ENCODE measurements at regions not wholly inside any gene's neighbourhood (a gene's known extent, or its start where the extent isn't known, plus 50 kb on each side); places are given as distances from the start of the nearest gene placed in this dataset.

DNA sequence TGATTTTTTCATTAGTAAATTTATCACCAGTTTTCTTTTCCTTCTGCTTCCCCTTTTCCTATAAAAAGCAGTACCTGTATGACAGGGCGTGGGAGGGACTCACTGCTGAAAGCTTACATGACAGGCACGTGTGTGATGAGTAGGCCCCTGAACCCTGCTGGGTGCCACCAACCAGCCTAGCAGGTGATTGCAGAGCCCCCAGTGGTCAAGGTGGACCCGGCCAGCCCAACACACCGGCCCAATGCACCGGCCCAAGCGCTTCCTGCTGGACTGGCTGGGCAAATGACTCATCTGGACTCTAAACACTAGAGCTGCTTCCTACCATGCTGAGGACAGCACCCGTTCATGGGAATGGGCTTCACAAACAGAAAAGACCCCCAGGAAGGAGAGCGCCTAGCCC, 89.8 kb upstream of the TMEM72 start:
- 95% methylated on average over 2 of the region's 8 CpGs; no CpG with 5 or more reads in 1 of the 2 donors for WGBS, 2 donors (ENCODE audit: low coverage in 1 of 2)
- no peaks in the 10 kb centered on the region for H3K36me3 ChIP-seq
- TF ChIP-seq EP300 (IDR thresholded peaks at IDR 0.05), result no peak
- TF ChIP-seq POLR2AphosphoS5 (IDR thresholded peaks at IDR 0.05), result no peak
- TF ChIP-seq CTCF (IDR thresholded peaks at IDR 0.05), result no peak
- TF ChIP-seq POLR2A (IDR thresholded peaks at IDR 0.05), result no peak
- no peak overlapping the region for H3K27ac ChIP-seq
- no peak overlapping the region for H3K4me3 ChIP-seq
- H3K9me3 ChIP-seq, result no peaks in the 10 kb centered on the region
- no peaks in the 10 kb centered on the region for H3K4me1 ChIP-seq
- peaks cover 10% of the 10 kb centered on the region for H3K27me3 ChIP-seq
- no peak for ATAC-seq

GRCh38 chr10:44822349-44822748, 88.8 kb upstream of the TMEM72 start:
- no peak for ATAC-seq
- no peaks in the 10 kb centered on the region for H3K36me3 ChIP-seq
- H3K4me3 ChIP-seq, result no peak overlapping the region
- TF ChIP-seq POLR2A (IDR thresholded peaks at IDR 0.05) (no peak), POLR2AphosphoS5 (IDR thresholded peaks at IDR 0.05) (no peak), CTCF (IDR thresholded peaks at IDR 0.05) (no peak), EP300 (IDR thresholded peaks at IDR 0.05) (no peak)
- peaks cover 10% of the 10 kb centered on the region for H3K27me3 ChIP-seq
- 100% methylated on average over 3 of the region's 3 CpGs for WGBS, 2 donors (ENCODE audit: low coverage in 1 of 2)
- no peaks in the 10 kb centered on the region for H3K4me1 ChIP-seq
- no peaks in the 10 kb centered on the region for H3K9me3 ChIP-seq
- no peak overlapping the region for H3K27ac ChIP-seq

GRCh38 chr10:44822966-44823365, 88.2 kb upstream of the TMEM72 start:
- no peaks in the 10 kb centered on the region for H3K4me1 ChIP-seq
- no peak for ATAC-seq
- no peaks in the 10 kb centered on the region for H3K36me3 ChIP-seq
- TF ChIP-seq POLR2A (IDR thresholded peaks at IDR 0.05) (no peak), EP300 (IDR thresholded peaks at IDR 0.05) (no peak), CTCF (IDR thresholded peaks at IDR 0.05) (no peak), POLR2AphosphoS5 (IDR thresholded peaks at IDR 0.05) (no peak)
- H3K9me3 ChIP-seq, result no peaks in the 10 kb centered on the region
- H3K4me3 ChIP-seq, result no peak overlapping the region
- WGBS, 2 donors (ENCODE audit: low coverage in 1 of 2), result 78 to 87% methylated on average over 3 of the region's 4 CpGs
- H3K27ac ChIP-seq, result no peak overlapping the region
- H3K27me3 ChIP-seq, result peaks cover 6% of the 10 kb centered on the region

DNA sequence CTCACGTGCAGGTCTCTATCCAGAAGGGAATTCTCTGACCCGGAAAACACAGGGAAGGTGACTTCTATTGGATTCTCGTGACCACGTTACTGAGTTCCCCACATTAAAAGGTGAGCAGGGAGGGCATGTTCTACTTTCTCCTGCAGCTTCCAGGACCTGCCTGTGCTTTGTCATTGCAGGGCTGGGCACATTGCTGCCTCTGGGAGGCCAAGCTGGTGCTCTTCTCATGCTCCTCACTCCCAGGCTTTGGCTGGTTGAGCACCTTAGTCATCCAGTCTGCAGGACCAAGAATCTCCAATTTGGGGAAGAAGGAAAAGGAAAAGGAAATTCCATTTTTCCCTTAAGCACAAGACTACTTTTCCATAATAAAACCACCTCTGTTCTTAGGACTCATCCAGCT, 86.5 kb upstream of the TMEM72 start:
- H3K27me3 ChIP-seq, result peaks cover 3% of the 10 kb centered on the region
- no peak overlapping the region for H3K4me3 ChIP-seq
- H3K4me1 ChIP-seq, result no peaks in the 10 kb centered on the region
- TF ChIP-seq EP300 (IDR thresholded peaks at IDR 0.05) (no peak), POLR2AphosphoS5 (IDR thresholded peaks at IDR 0.05) (no peak), POLR2A (IDR thresholded peaks at IDR 0.05) (no peak), CTCF (IDR thresholded peaks at IDR 0.05) (no peak)
- no peaks in the 10 kb centered on the region for H3K36me3 ChIP-seq
- no peaks in the 10 kb centered on the region for H3K9me3 ChIP-seq
- no peak for ATAC-seq
- WGBS, 2 donors (ENCODE audit: low coverage in 1 of 2), result 96% methylated on average over 4 of the region's 4 CpGs; no CpG with 5 or more reads in 1 of the 2 donors
- H3K27ac ChIP-seq, result no peak overlapping the region

GRCh38 chr10:44827431-44828006, 83.6 kb upstream of the TMEM72 start:
- ATAC-seq, result no peak
- WGBS, 2 donors (ENCODE audit: low coverage in 1 of 2), result 78% methylated on average over 2 of the region's 13 CpGs; no CpG with 5 or more reads in 1 of the 2 donors
- no peaks in the 10 kb centered on the region for H3K36me3 ChIP-seq
- TF ChIP-seq CTCF (IDR thresholded peaks at IDR 0.05) (no peak), EP300 (IDR thresholded peaks at IDR 0.05) (no peak), POLR2A (IDR thresholded peaks at IDR 0.05) (no peak), POLR2AphosphoS5 (IDR thresholded peaks at IDR 0.05) (no peak)
- H3K4me1 ChIP-seq, result no peaks in the 10 kb centered on the region
- H3K9me3 ChIP-seq, result no peaks in the 10 kb centered on the region
- H3K27ac ChIP-seq, result no peak overlapping the region
- peaks cover 3% of the 10 kb centered on the region for H3K27me3 ChIP-seq
- no peak overlapping the region for H3K4me3 ChIP-seq
